22Rv1 (cell line): ENCODE measurements at regions not wholly inside any gene's neighbourhood (a gene's known extent, or its start where the extent isn't known, plus 50 kb on each side); places are given as distances from the start of the nearest gene placed in this dataset.

Source experiments
- CTCF ChIP-seq: fragments of 450-650 bp; IDR thresholded peaks from 2 replicates; pipeline ENCODE4 v1.5.1; 2017; ENCODE audit warnings: mild to moderate bottlenecking
- ZFX ChIP-seq: fragments of 450-650 bp; IDR thresholded peaks from 2 replicates; pipeline ENCODE4 v1.6.1; 2017; ENCODE audit warnings: antibody characterized with exemption, borderline replicate concordance

- TF ChIP-seq CTCF (no peak), ZFX (no peak)
Observed at GRCh38 chr21:35323947-35324346, 274.8 kb upstream of the RUNX1 start.
